GM12878 (cell line): ENCODE measurements at regions not wholly inside any gene's neighbourhood (a gene's known extent, or its start where the extent isn't known, plus 50 kb on each side); places are given as distances from the start of the nearest gene placed in this dataset.

Experiments used
- ATAC-seq: fragments of 200-7000 bp; cut with Tn5 transposase; 3 replicates; pipeline ENCODE4 v1.9.1; 2020; ENCODE audit warnings: mild to moderate bottlenecking, moderate library complexity
- BruUV-seq: library from RNA; stranded (reverse); fragments of 400-500 nt; replicated peaks from 2 replicates; lab custom pipeline; 2021; lab: Mats Ljungman, UMichigan
- CTCF ChIA-PET: fragments of 300-600 bp; sonication (Branson Sonifier 250); formaldehyde crosslinking; extraction: SDS; loops from one replicate; lab custom pipeline; 2021; ENCODE audit warnings: inconsistent platforms; lab: Yijun Ruan, JAX
- POLR2A ChIA-PET: fragments of 350-600 bp; formaldehyde crosslinking; extraction: SDS; loops from one replicate; lab custom pipeline; 2021; ENCODE audit warnings: inconsistent platforms; lab: Charles Lee
- RAD21 ChIA-PET: fragments of 300-600 bp; sonication (Branson Sonifier 250); formaldehyde crosslinking; loops from one replicate; lab custom pipeline; 2023; ENCODE audit warnings: antibody characterized with exemption; ENCODE audit not compliant: unreplicated experiment; lab: Charles Lee
- SMC1A ChIA-PET: fragments of 300-600 bp; sonication (Branson Sonifier 250); formaldehyde crosslinking; loops from one replicate; lab custom pipeline; 2023; ENCODE audit not compliant: unreplicated experiment, uncharacterized antibody; lab: Charles Lee
- DNase-seq: peaks from one replicate; pipeline ENCODE4 v3.0.0-alpha.2; 2011; ENCODE audit warnings: low read depth, low spot score
- FAIRE-seq: peaks from 3 replicates; lab custom pipeline; 2011; peaks lifted over from hg19 to GRCh38; lab: Jason Lieb, UNC
- H2AFZ ChIP-seq: 2 replicates; pipeline ENCODE4 v1.6.0; 2011; ENCODE audit warnings: low read depth, low read length, control low read depth; ENCODE audit not compliant: control insufficient read depth
- H3K27ac ChIP-seq: 2 replicates; pipeline ENCODE4 v1.5.1; 2011; ENCODE audit warnings: control low read depth; ENCODE audit not compliant: control insufficient read depth, insufficient read depth
- H3K27me3 ChIP-seq, 2 experiments: replicated peaks in 1 of 2; 2 replicates each; pipeline versions ENCODE4 v1.6.0 to v1.6.1; 2011; ENCODE audit warnings: low read length in 1 of 2; ENCODE audit not compliant: control insufficient read depth in 2 of 2, insufficient read depth in 2 of 2
- H3K36me3 ChIP-seq, 2 experiments: 2 replicates each; pipeline ENCODE4 v1.5.1; 2011; ENCODE audit warnings: low read length in 1 of 2; ENCODE audit not compliant: control insufficient read depth in 2 of 2, insufficient read depth in 2 of 2
- H3K4me1 ChIP-seq: 2 replicates; pipeline ENCODE4 v1.6.1; 2011; ENCODE audit warnings: mild to moderate bottlenecking, low read length, moderate library complexity, mixed read lengths; ENCODE audit not compliant: control insufficient read depth, insufficient read depth
- H3K4me2 ChIP-seq: 2 replicates; pipeline ENCODE4 v1.6.0; 2011; ENCODE audit warnings: control low read depth; ENCODE audit not compliant: control insufficient read depth, insufficient read depth
- H3K4me3 ChIP-seq: fragments of 200-600 bp; sonication (generic); 2 replicates; pipeline ENCODE4 v1.5.1; 2016
- H3K79me2 ChIP-seq: 2 replicates; pipeline ENCODE4 v1.6.0; 2011; ENCODE audit warnings: low read length; ENCODE audit not compliant: control insufficient read depth, insufficient read depth
- H3K9ac ChIP-seq: 2 replicates; pipeline ENCODE4 v1.8.0; 2011; ENCODE audit warnings: low read length, control low read depth, mixed read lengths; ENCODE audit not compliant: control insufficient read depth, insufficient read depth
- H3K9me3 ChIP-seq: replicated peaks from 3 replicates; pipeline ENCODE4 v1.5.1; 2011; ENCODE audit warnings: mild to moderate bottlenecking, low read length; ENCODE audit not compliant: control insufficient read depth, insufficient read depth
- H4K20me1 ChIP-seq: 2 replicates; pipeline ENCODE4 v1.6.0; 2011; ENCODE audit not compliant: control insufficient read depth, insufficient read depth
- BACH1 ChIP-seq: fragments of 450-650 bp; IDR thresholded peaks from 2 replicates; pipeline ENCODE4 v1.6.1; 2017; ENCODE audit warnings: mild to moderate bottlenecking, borderline replicate concordance
- CEBPB ChIP-seq, 2 experiments: fragments of 150-350 bp in 1 of 2; IDR thresholded peaks; 2 replicates each; pipeline ENCODE4 v1.6.1; 2012 to 2014; ENCODE audit warnings: low read depth in 2 of 2, low read length in 2 of 2, borderline replicate concordance in 1 of 2, inconsistent platforms in 1 of 2
- EZH2 ChIP-seq: IDR thresholded peaks from 2 replicates; pipeline ENCODE4 v1.6.1; 2012; ENCODE audit warnings: low read depth, mild to moderate bottlenecking, control low read depth, inconsistent platforms, low read length, borderline replicate concordance; ENCODE audit not compliant: control insufficient read depth
- HDAC2 ChIP-seq: fragments of 200-600 bp; sonication (generic); IDR thresholded peaks from 2 replicates; pipeline ENCODE4 v1.6.1; 2017
- NRF1 ChIP-seq: conservative IDR thresholded peaks from 2 replicates; pipeline ENCODE4 v1.6.1; 2011; ENCODE audit warnings: mild to moderate bottlenecking, low read depth, low read length, improper control_type of control experiment
- SRF ChIP-seq, 2 experiments: IDR thresholded peaks; 2 replicates each; pipeline ENCODE4 v1.6.1; 2011; ENCODE audit warnings: low read depth in 2 of 2, low read length in 2 of 2, mild to moderate bottlenecking in 1 of 2, moderate library complexity in 1 of 2
- YY1 ChIP-seq: IDR thresholded peaks from 2 replicates; pipeline ENCODE4 v1.6.1; 2011; ENCODE audit warnings: low read depth, mild to moderate bottlenecking, low read length
- WGBS: methylation state at CpG from one replicate; pipeline ENCODE4 v1.1.6; 2016; ENCODE audit warnings: low lambda C conversion rate; ENCODE audit not compliant: insufficient replicate concordance, insufficient coverage; ENCODE audit errors: missing lambda C conversion rate; 5-methylcytosine and 5-hydroxymethylcytosine counted together
- in situ Hi-C: fragments of 300-500 bp; cut with MboI; formaldehyde crosslinking; loops from 9 replicates; pipeline ENCODE4 v1.14.3; 2018; ENCODE audit warnings: mixed read lengths
- intact Hi-C: fragments of 100-400 bp; cut with micrococcal nuclease; formaldehyde crosslinking; loops from one replicate; pipeline ENCODE4 v1.14.2; 2022; ENCODE audit not compliant: unreplicated experiment
- TF ChIP-seq, protein P1 (sequence below): IDR thresholded peaks from 2 replicates; pipeline ENCODE4 v1.6.1; 2012; ENCODE audit warnings: low read length, inconsistent platforms

DNA sequence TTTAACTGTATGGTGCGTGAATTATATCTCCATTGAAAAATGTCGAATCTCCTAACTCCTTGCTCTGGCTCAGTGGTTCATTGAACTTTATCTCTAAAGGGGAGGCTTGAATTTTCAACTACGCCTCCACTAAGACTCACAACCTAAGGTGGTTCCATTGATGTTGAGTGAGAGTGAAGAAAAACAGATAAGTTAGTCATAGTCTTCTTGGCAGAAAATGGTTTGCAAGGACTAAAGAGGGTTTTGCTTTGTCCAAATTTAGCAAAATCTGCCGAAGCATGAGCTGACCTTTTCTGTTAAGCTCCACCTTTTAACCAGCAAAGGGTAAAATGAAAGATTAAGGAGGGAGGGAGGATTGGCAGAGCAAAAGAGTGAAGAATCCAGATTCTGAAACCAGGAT, 290.2 kb upstream of the SPTLC3 start:
- no TSS peak for BruUV-seq
- H3K4me1 ChIP-seq, result no peaks in the 10 kb centered on the region
- H4K20me1 ChIP-seq, result no peaks in the 10 kb centered on the region
- CTCF ChIA-PET, result interaction anchor here (1.9 kb wide), 1 partner anchor 10 kb away, joined by 4 read pairs; no protein-coding TSS in a partner anchor
- in situ Hi-C loops, result no loop called here
- TF ChIP-seq BACH1 (no peak), YY1 (no peak), NRF1 (no peak), EZH2 (no peak), SRF (IDR thresholded peaks at IDR 0.05; ENCODE audit: low read depth in 2 of 2, low read length in 2 of 2) (no peak), HDAC2 (no peak), CEBPB (IDR thresholded peaks at IDR 0.05; ENCODE audit: borderline replicate concordance in 1 of 2, low read depth in 2 of 2, low read length in 2 of 2) (no peak)
- TF ChIP-seq, protein P1, sequence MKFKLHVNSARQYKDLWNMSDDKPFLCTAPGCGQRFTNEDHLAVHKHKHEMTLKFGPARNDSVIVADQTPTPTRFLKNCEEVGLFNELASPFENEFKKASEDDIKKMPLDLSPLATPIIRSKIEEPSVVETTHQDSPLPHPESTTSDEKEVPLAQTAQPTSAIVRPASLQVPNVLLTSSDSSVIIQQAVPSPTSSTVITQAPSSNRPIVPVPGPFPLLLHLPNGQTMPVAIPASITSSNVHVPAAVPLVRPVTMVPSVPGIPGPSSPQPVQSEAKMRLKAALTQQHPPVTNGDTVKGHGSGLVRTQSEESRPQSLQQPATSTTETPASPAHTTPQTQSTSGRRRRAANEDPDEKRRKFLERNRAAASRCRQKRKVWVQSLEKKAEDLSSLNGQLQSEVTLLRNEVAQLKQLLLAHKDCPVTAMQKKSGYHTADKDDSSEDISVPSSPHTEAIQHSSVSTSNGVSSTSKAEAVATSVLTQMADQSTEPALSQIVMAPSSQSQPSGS, result no peak
- TF ChIP-seq, all 136 proteins: peak for 0
- Histone ChIP-seq H3K4me2 (no peak overlapping the region), H3K36me3 (no peaks in the 10 kb centered on the region), H3K9ac (no peak overlapping the region), H3K27ac (no peak overlapping the region), H3K27me3 (no peaks in the 10 kb centered on the region), H3K4me3 (no peak overlapping the region), H3K9me3 (no peaks in the 10 kb centered on the region), H2AFZ (no peak overlapping the region), H3K79me2 (no peaks in the 10 kb centered on the region)
- no peak for ATAC-seq
- WGBS, result 15% methylated on average over 4 of the region's 4 CpGs
- no peak for FAIRE-seq
- DNase-seq, result no peak
- SMC1A ChIA-PET, result no interaction called here
- POLR2A ChIA-PET, result no interaction called here
- intact Hi-C loops, result no loop called here
- RAD21 ChIA-PET, result no interaction called here
